ENCODE measurements at regions not wholly inside any gene's neighbourhood (a gene's known extent, or its start where the extent isn't known, plus 50 kb on each side); places are given as distances from the start of the nearest gene placed in this dataset.
A peak's percentile ranks its signal among the peaks of the same experiment; 100 is the strongest.
"Not testable (repeated sequence)": the region's sequence is repeated elsewhere in the genome, so short reads cannot be mapped to it uniquely, and the experiment has no call there.

DNA sequence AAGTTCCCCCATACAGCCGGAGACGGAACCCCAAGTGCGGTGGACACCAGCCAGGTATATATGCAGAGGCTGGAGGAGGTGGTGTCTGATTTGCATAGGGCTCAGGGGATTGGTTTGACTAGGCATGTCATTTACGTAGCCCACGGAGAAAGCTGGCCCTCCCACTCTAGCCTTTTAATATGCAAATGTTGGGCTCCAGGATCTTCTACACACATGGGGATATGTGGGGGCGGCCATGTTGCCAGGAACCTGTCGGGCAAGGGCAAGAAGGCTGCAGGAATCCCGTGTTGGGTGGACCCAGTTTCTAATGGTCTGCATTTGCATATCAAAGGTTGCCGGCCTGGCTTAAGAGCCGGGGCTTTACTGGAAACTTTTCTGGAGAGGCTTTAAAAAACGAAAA is 57.4 kb downstream of the FTHL17 start:
- DNase-seq: not testable (repeated sequence)

DNA sequence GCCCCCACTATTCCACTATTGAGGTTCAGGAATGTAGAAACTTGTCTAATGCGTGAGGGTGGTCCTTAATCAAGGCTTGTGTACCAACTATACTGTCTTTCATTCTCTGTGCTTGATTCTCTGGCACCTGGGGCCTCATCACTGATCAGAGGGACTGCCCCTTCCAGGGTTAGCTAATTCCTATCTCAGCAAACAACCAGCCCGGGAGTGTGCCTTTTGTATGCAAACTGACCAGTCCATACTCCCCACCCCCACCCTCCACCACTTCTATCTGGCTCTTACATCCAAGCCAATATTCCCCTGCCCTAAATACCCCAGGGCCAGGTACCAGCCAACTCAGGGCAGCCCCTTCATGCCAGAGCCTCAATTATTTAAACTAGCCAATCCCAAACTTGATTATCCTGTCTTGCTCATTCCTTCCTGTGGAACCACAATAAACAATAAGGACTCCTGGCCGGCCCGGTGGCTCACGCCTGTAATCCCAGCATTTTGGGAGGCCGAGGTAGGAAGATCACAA is 59.3 kb downstream of the FTHL17 start:
- DNase-seq: no peak

DNA sequence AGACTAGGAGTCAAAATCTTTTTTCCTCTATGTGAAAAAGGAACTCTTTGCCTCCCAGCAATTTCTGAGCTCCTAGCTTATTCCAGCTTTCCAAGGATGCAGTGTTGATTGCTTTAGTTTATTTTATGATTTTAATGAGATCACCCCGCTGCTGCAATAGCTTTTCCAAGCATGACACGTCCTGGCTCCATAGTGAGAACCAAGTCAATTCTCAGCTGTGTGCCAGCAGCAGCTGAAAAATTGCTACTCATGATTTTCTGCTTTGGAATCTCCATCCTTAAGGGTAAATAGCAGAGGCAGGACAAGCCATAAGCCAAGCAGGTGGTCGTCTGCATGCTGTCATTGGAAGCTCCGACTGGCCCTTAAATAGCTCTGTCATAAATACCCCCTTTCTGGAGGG is 64.5 kb downstream of the FTHL17 start:
- DNase-seq: no peak

DNA sequence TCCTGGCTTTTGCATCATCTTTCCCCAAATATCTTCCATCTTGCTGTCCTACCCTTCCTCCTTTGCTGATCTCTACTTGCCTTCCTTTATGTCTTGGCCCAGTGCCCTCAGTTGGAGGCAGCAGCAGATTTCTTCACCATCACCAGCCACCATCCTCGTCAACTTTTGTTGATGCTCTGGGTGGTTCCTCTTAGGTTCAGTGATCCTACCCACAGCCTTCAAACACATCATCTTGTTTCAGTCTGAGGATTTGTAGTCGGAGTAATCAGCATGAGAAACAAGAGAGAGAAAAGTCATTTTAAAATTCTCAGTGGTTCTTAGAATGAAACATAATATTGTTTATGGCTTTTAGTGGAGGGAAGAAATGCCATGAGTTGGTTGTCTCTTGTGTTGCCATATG is 65.8 kb downstream of the FTHL17 start:
- no peak for DNase-seq

DNA sequence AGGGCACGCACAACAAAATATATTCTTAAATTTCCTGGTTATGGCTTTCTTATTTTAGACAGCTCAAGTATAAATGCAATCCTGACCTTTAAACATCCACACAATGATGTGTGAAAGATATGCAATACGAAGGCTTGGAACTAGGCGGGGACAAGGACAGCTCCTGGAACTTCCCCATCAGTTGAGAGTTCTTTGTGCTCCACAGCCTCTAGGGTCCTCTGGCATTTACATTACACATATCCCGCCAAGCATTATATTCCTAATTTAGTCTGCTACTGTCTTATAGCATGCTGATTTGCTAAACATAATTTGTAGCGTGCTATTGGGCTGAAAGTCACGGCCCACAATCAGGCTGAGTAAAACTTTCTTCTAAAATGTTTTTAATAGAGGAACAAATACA is 74.4 kb downstream of the FTHL17 start:
- DNase-seq: no peak

DNA sequence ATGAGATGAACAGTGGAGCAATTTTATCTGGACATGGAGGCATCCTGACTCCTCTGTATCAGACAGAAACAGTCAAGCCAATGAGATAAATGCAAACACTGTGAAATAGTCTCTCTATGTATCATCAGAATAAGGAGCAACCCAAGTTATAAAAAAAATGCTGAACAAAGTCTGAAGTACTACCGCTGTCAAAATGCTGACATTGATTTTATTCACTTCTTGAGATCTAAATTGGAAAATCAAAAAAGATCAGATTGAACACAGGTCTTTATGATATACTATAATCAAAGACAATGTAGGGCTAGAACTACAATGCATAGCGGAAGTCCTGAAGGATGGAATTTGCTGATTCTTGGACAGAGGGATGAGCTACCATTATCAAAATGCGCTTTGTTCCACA is 76.1 kb downstream of the FTHL17 start:
- DNase-seq: no peak

DNA sequence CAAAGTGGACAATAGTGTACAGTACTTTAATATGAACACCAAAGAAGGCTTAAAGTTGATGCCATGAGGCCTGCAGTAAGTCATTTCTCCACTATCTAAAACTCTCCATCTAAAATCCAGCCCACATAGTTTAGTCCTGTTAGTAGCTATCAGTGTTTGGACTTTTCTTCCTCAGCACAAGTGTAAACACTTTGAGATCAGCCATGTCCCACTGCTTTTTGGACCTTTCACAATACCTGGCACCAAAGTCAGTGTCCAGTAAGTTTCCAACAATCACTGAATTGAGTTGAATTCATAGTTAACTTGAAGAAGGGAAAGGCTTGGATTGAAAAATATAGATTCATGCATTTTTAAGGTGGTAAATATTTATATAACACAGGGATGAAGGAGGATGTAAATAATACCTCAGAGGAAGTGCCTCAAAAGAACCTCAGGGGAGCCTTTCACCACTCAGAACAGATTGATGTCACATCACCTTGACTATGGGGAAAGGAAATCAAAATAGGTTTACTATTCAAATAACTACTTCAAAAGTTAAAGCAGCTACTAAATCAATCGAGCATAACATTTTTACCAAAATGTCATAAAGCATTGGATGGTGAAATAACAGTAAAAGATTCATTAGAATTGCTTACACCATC is 76.7 kb downstream of the FTHL17 start:
- DNase-seq: no peak

DNA sequence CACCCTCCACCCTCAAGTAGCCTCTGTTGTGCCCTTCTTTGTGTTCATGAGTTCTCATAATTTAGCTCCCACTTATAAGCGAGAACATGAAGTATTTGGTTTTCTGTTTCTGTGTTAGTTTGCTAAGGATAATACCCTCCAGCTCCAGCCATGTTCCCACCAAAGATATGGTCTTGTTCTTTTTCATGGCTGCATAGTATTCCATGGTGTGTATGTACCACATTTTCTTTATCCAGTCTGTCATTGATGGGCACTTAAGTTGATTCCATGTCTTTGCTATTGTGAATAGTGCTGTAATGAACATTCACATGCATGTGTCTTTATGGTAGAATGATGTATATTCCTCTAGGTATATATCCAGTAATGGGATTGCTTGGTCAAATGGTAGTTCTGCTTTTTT is 77.8 kb downstream of the FTHL17 start:
- DNase-seq: not testable (repeated sequence)

DNA sequence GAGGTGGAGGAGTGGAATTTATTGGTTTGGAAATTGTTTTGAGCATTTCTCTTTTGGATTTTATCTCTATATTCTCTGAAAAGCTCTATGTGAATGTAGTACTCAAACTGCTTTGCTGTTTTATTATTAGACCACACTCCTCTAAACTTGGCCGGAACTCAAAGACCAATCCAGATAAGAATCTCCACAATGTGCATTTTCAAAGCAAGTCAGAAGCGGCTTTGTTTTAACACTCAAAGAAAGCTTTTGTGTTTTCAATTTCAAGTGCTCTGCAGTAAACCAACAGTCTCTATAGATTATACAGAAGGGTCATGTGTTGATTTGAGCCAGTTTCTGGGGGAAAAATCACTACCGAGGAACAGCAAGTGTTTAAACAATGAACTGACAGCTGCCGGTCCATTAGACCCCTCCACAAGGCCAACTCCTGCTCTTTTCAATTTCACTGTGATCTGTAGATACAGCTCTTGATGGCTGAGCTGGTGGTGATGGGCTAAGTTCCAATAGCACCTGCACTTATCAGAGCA is 79.4 kb downstream of the FTHL17 start:
- peak in 1 of 2 experiments; percentile 50 for DNase-seq

DNA sequence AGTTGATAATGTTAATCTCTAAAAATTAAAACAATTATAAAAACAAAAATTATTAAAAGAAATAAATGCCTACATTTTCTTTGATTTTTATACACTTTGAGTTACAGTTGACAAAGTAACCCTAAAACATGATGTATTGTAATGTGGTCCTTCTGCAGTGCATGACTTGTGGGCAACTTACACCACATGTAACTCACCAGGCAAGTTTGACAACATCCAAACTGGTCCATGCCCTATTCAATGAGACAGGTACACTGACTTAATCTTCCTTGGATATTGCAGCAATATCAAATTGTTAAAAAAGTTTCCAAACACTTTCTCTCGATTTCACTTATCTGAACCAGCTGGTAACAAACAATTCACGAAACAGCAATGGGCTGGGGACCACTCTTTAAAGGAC is 81.5 kb downstream of the FTHL17 start:
- no peak for DNase-seq

DNA sequence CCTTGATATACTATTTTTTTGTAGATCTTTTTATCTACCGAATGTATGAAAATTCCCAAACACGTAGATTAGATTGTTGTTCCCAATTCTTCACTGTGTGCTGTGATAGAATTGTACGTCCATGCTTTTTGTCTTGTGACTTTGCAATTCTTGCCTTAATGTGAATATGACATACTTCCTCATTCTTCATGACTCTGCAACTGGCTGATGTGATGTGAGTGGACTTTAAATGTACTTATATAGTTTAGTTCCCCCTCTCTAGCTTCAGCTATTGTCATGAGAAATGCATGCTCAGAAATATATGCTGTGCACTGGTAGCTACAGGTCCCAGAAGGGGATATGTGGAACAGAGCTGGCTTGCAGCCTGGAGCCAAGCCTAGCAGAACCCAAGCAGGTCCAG is 89.4 kb downstream of the FTHL17 start:
- no peak for DNase-seq

DNA sequence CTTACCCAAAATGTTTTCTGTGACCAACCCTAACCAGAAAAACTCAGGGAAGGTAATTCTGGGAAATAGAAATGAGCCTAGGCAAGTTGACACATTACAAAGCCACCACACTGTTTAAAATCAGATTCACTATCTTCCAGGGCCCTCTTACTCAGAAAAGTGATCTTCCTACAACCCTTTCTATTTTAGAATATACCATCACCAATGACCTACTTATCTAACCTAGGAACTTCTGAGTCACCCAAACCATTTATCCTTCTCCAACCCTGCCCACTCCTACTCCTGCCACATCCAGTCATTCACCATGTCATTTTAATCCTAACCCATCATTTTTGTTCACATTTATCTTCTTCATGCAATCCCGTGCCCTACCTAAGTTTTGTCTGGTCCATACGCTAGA is 89.9 kb downstream of the FTHL17 start:
- DNase-seq: no peak

DNA sequence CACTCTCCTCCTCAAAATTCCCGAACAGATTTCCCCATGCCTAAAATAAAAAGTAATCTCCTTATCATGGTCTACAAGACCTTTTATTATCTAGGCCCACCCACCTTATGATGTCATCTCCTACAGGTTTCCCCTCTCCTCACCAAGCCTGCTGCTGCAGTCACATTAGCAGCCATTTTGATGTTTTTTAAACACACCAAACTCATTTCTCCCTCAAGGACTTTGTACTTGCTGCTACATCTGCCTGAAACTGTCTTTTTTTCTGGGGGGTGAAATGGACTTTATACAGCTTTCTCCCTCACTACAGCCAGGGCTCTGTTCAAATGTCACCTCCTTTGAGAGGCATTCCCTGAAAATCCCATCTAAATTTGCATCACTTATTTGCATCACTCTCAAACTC is 90.2 kb upstream of the TAB3 start:
- no peak for DNase-seq

DNA sequence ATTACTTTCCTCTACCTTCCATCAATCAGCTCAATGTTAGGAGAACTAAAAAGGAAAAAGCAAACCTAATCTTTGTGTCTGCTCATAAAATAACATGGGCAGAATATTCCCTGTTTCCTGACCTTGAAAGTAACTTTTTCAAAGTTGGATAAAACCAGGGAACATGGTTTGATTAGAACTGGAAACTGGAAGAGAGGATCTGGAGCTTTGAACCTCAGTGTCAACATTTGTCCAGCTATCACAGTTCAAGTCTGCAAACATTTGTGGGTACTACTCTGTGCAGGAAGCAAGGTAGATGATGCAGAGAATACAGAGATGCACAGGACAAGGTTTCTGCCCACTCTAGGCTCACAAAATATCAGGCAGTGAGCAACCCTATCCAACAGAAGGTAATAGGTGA is 86.4 kb upstream of the TAB3 start:
- DNase-seq: no peak

DNA sequence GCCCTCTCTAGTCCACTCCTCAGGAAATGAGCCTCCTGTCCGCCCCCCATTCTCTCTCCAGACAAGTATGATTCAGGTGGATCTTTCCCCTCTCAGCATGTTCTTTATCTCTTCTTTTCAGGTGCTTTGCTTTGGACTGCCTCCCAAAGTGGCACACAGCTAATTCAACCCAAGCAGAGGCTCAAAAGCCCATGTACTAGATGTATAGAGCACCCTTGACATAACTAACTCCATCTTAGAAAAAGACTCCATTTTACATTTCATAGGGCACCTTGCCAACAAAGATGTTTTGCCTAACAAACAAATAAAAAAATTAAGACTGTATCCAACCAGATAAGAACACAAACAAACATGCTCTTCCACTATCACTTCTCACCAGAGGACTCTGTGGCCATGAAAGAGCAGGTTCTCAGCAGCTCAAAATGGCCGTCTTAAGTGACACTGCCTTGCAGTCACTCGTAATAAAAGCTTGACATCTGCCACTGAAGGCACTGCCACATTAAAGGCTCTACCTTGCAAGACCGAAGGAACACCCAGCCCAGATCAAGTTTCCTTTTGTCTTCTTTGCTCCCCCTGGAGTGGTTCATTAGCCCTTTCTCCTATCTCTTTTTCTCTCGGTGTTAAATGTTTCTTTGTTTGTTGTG is 84.9 kb upstream of the TAB3 start:
- no peak for DNase-seq

DNA sequence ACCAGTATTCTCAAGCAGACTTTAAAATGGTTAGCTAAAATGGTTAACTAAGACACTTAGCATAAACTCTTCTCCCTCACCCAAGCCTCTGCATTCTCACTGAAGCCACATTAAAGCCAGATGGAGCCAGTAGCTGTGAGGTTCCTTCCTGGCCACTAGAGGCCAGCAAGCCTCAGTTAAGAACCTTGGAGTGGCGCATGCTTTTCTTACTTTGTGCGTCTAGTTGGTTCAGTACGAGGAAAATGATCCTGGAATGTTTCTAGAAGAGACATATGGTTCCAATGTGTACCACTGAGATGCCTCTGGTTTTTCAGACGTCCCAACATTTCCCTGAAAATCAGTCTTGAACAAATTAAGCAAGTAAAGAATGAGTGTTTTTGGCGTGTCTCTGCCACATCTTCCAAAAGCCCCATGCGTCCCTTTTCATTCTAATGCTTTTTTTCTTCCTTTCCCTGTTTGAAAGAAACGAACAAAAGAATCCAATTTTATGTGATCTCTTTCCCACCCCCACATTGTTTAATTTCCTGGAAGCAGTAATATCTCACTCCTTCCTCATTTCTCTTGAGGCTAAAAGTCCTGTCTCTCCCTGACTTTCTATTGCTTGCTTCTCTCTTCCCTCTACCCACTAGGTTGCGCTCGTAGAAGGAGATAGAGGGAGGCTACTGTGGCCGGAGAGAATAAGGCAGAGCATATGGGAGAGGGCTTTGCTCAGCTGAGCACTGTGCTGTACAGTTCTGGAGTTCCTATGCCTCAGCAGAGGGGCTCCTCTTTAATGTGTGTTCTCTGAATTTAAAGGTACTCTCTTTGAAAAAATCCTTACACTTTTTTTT is 82.9 kb upstream of the TAB3 start:
- DNase-seq: peak in 1 of 2 experiments; percentile 26

DNA sequence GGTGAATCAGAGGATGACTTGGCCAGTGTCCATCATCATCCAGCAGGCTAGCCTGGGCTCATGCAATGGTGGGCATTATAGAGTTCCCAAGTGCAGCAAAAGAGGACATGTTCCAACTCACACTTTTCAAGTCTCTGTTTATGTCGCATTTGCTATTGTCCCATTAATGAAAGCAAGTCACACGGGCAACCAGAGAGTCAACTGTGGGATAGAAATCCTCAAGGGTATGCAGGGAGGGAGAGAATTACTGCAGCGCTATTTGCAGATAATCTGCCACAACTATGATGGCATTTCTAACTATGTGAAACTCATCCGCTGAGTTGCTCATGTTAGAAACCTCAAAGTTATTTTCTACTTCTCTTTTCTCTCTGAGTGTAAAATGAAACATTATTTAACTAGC is 78.5 kb upstream of the TAB3 start:
- DNase-seq: no peak

DNA sequence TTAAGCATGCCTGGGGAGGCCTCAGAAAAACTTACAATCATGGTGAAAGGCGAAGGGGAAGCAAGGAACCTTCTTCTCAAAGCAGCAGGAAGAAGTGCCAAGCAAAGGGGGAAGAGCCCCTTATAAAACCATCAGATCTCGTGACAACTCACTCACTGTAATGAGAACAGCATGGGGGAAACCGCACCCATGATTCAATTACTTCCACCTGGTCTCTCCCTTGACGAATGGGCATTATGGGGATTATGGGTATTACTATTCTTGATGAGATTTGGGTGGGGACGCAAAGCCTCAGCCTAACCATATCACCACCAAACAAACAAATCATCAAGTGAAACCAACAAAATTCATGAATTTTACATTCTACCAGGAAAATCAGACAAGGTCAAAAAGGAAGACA is 76.7 kb upstream of the TAB3 start:
- no peak for DNase-seq

DNA sequence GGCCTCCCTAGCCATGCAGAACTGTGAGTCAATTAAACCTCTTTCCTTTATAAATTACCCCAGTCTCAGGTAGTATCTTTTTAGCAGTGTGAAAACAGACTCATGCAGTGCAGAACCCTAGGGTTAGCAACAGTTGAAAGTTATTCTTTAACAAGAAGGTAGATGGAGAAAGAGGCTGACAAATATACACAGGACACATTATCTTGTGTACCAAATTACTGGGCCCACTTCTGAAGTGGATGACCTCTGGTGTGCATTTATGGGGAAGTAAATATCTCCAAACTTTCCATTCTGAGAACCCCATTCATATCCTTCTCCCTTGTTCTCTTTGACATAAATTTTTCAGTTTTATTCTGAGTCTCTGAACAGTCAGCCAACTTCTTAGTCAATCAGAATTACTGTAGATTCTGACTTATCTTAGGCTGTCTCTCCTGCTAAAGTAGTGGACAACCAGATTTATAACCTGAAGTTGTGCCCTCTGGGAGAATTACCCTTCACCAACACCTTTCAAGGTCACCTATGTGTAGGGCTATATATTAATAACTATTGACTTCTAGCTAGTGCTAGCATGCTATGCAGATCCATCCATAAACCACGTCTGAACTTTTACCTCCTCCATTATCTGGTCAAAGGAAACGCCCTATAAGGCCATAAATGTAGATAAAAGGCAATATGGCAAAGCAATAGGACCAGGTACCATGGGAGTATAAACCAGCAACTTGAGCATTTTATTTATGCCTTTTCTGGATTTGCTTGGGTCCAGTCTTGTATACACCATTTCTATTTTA is 72.5 kb upstream of the TAB3 start:
- no peak for DNase-seq

DNA sequence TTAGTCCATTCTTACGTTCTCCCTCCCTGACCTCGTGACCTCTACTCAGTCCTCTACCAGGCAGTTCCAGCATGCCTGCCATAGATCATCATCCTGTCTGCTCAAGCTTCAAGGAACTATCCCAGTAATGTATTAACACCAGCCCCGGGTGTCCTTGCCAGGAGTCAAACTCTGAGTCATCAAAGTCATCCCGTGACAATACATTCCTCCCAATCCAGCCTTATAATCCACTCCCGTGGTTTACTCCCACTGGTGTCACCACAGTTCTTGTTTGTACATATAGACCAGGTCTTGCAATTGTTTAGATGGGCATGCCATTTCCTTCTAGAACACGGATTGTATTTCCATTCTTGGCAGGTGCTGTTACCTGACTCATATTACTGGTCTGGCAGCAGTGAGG is 68.7 kb upstream of the TAB3 start:
- DNase-seq: no peak

DNA sequence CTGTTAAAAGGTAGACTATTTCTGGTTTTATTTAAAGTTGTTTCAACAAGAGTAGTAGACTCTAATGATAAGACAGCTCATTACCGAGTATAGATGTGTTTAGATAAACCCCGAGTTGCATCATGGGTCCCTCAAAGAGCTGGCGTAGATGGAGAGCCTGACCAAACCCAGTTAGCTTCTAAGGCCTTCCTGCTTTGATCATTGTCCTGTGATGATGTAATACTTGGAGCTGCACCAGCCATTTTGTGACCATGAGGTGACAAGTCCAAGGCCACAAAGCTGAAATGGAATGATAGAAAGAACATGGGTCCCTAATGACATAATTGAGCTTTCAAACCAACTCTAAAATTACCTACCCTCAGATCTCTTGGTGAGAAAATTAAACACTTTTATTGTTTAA is 66.6 kb upstream of the TAB3 start:
- DNase-seq: no peak

DNA sequence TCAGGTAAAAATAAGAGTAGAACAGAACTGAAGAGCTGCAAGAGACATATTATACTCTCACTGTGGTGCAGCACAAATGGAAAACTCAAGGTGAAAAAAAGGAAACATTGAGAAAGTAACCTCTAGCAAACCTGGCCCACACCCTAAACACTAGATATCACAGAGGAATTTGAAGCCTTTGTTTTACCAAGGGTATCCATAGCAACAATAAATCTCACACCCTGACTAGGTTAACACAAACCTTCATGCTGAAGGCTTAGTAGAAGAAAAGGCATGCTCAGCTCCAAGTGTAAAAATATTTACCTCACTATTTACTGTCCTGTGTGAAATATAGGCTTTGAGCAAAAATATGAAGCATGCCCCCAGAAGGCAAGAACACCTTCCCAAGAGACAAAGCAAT is 61.9 kb upstream of the TAB3 start:
- no peak for DNase-seq

DNA sequence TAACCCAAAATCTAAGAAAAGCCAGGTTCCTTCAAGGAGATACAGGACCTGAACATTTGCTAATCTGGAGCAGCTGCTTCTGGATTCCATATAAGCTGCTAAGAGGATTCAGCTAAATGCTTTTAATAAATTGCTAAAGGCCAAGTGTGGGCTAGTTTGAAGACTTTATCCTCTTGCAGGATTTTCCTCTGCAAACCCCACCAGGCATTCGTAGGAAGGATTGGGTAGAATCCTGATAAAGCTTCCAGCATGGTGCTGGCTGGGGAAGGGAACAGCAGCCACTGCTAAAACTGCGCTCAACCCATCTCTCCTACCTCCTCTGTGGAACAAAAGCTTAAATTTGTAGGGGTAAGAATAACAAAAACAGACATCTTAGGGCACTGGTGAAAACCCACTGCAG is 61.3 kb upstream of the TAB3 start:
- DNase-seq: no peak
